CD4-positive, alpha-beta T cell treated with Interleukin-17A for 1 hour (primary cell): ENCODE measurements at regions not wholly inside any gene's neighbourhood (a gene's known extent, or its start where the extent isn't known, plus 50 kb on each side); places are given as distances from the start of the nearest gene placed in this dataset.
"Not testable (repeated sequence)": the region's sequence is repeated elsewhere in the genome, so short reads cannot be mapped to it uniquely, and the experiment has no call there.

Experiments used
- DNase-seq: peaks from one replicate; pipeline ENCODE4 v3.0.0-alpha.2; 2020

DNA sequence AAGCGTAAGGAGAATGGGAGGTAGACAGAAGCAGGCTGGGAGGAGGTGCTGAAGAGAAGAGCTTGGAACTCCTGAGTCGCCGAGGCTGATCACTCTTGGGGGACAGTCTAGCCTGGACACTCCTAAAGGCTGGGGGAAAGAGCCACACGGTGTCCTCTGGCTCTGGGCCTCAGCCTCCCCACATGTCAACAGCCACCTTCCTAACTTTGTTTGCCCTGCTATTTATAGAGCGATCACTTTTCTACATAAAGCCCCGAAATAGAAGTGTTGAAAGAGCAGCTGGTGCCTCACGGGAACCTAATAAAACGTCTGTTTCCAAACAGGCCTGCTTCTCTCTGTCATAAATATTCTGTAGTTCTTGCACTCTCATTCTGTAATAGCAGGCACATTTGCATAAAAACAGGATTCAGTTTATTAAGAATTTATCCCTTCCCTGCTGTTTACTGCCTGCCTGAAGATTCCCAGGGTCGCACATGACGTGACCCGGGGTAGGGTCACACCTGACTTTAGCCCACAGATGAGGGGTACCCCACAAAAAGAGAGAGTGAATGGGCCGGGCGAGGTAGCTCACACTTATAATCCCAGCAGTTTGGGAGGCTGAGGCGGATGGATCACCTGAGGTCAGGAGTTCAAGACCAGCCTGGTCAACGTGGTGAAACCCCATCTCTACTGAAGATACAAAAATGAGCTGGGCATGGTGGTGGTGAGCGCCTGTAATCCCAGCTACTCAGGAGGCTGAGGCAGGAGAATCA, 212.5 kb downstream of the TOMM20 start:
- DNase-seq = no peak

DNA sequence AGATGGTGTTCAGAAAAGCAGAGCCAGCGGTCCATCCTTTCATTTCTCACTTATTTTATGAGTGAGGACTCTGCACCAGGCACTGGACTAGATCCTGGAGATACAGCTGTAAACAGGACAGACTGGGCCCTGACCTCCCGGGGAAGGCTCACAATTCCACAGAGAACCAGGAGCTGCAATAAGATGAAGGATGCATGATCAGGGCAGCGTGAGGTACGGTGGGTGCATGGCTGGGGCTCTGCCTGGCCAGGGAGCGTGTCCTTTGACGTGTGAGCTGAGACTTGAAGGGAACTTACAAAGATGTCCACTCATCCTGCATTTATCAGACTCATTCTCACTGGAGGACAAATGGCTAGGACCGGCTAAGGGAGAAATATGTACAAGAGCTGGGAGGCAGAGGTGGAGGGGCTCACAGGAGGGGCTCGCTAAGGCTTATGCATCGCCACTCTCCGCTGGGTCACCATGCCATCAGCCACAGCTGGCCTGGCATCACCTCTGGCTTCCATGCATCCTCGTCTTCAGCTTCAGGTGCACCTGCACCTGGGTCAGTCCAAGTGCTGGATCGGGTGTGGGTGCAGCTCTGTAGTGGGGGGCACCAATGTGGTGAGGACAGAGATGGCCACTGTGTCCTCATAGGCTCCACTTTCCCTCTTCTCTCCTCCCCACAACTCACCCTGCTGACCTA, 213.9 kb downstream of the TOMM20 start:
- DNase-seq = no peak

DNA sequence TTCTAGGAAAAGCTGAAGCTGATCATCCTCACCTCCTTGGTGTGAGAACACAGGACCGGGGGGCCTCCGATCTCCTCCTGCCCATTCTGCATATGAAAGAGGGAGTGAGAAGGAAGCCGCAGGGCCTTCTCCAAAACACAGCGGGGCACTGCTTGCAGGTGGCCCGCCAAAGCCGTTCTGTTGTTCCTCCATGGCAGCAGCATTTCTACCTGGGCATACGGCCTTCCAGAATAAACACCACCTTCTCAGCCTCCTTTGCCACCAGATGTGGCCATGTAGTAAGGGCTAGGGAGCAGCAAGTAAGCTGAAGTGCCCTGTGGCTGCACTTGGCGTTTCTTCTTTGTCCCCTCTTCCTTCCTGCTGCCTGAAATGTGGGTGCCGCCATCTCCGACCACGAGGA, 214.9 kb downstream of the TOMM20 start:
- no peak for DNase-seq

DNA sequence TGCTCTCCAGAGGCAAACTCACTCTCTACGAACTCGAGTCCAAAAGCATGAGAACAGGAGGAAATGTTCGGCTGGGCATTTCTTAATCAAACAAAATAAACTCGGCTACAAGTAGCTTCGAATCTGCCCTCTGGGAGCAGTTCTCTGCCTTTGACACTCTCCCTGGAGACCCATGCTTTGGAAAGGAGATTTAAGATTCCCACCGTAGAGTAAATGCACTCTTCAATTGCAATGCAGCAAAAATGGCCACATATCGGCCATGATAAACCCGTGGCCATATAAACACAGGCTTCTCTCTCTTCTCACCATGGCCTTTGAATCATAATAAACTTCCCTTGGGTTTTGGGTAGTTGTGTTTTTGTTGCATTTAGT, 215.4 kb downstream of the TOMM20 start:
- no peak for DNase-seq

DNA sequence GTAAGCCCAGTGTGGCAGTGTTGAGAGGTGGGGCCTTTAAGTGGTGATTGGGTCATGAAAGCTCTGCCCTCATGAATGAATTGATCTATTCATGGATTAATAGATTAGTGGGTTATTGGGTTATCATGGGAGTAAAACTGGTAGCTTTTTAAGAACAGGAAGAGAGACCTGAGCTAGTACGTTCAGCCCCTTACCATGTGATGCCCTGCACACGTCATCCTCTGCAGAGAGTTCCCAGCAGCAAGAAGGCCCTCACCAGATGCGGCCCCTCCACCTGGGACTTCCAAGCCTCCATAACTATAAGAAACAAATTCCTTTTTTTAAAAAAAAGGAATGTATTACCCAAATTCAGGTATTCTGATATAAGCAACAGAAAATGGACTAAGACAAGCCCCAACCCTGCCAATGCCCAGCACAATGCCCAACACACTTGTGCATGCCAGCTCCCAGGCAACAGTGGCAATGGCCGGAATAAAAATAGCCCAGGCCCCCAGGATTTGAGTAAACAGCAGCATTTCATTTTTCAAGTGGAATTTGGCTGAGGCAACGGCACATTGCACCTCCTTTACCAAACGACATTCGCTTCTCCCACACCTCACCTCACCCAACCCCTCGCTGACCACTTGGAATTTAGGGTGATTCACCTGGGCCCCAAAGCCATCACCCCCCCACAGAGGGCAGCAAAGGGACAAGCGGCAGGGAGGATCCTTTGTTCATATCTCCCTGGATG, 215.9 kb downstream of the TOMM20 start:
- DNase-seq = peak; percentile 19

DNA sequence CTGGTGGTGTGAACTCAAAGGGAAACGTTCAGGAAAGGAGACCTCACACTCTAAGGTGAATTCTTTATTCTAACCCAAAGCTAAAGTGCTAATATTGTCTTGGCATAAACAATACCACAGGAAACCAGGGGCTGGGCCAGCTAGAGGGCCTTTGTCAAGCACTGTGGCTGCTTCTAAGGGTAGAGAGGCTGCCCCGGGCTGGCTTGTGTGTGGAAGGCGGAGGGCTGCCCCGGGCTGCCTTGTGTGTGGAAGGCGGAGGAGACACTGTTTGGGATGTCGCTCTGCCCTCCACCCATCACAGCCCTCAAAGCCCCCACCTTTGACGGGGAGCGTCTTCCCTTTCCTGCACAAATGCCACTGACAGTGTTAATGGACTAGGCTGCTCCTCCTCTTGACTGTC, 216.8 kb downstream of the TOMM20 start:
- DNase-seq = peak; percentile 67

DNA sequence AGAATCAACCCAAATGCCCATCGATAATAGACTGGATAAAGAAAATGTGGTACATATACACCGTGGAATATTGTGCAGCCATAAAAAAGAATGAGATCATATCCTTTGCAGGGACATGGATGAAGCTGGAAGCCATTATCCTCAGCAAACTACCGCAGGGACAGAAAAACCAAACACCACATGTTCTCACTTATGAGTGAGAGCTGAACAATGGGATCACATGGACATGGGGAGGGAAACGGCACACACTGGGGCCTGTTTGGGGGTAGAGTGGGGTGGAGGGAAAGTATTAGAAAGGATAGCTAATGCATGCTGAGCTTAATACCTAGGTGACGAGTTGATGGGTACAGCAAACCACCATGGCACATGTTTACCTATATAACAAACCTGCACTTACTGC, 217.5 kb downstream of the TOMM20 start:
- DNase-seq = not testable (repeated sequence)

DNA sequence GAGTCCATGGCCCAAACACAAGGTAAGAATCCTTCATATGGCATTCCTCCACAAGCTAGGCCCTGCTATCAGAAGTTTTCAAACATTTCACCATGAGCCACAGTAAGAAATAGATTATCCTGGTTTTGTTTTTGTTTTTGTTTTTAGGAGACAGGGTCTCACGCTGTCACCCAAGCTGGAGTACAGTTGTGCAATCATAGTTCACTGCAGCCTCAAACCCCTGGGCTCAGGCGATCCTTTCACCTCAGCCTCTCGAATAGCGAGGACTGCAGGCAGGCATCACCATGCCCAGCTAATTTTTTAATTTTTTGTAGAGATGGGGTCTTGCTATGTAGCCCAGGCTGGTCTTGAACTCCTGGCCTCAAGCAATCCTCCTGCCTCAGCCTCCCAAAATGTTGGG, 218.8 kb downstream of the TOMM20 start:
- no peak for DNase-seq

DNA sequence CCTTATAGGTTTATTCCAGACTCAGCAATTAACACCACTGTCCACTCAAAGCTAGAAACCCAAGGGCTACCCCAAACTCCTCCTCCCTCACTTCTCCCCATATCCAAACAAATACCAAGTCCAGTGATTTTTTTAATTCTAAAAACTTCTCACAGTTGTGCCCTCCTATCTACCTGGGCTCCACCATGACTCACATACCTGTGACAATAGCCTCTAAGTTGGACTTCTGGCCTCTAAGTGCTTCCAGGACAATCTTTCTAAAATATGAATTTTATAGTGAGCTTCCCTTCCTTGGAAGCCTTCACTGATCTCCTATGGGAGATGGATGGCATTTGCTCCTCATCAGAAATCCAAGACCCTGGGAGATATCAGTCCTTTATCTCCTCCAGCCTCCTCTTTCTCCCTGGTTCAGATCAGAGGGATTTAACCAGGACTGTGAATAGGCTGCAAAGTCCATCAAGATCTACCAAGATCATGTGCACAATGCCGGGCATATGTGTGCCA, 219.3 kb downstream of the TOMM20 start:
- no peak for DNase-seq

DNA sequence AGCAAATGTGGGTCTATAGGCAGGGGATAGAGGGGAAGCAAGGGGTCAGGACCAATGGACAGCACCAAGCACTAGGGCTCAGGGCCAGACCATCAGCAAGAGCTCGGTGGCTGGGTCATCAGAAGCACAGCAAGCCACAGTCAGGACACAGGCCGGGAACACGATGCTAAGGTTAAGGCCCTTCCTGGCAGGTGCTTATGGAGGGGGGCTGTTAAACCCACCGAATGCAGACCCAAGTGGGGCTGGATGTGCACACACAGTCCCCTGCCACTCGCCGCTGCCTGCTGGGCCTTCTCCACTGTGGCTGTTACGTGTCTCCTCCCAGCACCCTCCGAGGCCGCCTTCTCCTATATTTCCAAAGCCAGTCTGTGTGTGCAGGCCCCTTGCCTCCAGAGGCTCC, 220.1 kb downstream of the TOMM20 start:
- DNase-seq = no peak

DNA sequence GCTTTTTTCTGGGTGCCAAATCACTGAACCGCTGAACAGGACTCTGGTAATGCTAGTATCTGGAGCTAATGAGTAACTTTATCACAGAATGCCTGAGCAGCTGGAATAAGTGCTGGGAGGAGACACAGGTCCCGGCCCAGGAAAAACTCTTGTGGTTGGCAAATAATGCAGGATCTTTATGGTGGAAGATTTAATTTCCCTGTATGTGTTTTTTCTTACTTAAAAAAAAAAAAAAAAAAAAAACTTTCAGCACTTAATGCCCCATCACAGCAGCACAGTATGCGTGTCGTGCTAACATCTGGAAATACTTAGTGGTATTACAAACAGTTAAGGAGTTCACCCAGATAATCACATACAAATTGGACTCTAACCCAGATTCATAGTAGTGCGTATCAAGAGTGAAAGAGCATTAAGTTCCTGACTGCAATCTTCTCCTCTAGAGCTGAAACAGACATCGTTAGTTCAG, 220.7 kb downstream of the TOMM20 start:
- no peak for DNase-seq

DNA sequence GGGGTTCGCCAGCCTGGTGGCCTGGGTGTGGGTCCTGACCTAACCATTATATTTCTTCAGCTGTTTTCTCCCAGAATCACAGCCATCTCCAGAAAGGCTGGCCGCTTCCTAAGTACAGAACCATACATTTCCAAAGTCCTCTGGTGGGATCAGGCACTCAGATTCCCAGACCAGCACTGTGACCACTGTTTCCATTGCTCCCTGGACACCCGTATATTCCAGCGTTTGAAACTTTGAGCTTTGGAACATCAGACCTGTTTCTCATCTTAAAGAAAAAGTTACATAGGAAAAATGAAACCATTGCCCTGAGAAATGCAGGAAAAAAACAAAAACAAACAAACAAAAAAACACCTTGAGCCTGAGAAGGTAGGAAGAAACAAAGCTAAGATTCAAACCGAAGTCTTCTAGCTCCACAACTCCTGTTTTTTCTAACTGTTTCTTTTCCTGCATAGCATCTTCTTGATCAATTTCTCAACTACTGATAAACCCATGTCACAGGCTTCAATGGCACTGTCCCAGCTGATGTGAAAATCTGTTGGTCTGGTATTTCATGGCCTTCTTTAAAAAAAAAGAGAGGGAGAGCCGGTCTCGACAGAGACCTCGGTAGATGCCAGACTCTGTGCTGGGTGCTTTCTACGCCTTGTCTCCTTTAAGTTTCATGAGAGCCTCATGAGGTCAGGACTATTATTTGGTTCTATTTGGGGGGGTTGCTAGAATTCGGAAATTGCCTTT, 221.3 kb downstream of the TOMM20 start:
- no peak for DNase-seq

DNA sequence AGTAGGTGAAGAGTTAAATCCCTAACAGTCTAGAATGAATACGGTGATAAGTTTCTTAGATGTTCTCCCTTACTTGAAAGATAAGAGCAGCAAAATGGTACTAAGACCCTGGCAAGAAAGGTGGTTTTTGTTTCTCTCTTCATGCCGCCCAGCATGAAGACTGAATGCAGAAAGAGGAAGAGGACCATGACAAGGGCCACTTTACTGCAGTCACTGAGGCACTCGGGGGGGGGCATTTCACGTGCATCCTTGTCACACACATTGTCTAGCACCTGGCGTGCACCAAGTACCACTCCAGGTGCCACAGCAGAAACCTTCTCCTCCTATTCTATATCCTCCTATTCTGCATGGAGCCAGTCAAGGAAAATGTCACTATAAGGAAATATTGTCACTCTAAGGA, 222.0 kb downstream of the TOMM20 start:
- no peak for DNase-seq

DNA sequence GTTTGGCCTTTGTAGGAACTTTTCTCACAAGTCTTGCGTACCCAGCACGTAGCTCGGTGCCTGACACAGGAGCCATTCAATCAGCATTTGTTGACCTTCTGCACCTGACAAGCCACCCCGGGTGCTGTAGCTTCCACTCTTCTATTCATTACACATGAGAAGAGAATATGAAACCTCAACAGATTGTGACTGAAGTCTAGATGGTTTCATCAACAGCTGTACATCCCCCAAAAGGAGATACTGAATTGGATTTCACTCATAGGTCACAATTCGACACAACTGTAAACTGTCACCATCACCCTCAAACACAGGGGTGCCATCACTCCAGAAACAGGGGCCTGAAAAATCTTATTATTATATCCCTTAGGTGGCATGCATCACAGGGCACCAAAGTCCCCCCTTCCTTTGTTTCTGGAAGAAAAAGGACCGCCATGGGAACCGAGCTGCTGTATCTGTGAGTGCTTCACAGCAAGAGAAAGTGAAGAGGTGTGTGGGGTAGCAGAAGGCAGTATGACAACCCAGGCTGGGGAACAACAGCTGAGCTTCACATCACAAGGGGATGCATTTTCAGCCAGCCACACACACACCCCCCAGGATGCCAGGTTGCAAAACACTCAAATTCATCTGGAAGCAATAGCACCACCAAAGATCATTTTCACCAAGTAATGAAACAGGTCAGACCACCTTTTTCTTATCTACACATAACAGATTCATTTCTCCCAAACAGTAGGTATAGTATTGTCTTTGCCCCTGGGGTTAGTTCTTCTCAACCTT, 225.7 kb downstream of the TOMM20 start:
- no peak for DNase-seq

DNA sequence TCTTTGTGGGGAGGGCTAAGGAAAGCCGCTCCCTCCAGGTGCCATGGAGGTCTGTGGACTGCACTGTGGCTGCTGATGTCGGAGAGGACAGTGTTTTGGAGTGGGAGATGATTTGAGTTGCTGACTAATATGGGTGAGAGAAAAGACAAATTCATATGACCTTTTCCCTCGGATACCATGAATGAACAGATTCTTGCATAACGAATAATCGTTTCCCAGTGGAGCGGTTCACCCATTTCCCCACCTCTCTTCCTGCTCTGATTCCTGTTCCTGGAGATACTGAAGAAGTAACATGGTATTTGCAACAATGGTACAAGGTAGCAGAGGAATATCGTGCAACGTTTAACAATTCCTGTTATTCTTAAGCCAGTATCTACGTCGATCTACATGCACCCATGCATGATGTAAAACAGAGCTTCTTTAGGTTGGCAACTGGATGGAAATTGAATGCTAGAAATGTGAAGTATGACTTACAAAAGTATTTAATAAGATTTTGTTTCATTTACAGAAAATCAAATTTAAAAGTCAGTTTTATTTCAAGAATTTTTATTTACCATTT, 227.1 kb downstream of the TOMM20 start:
- no peak for DNase-seq

DNA sequence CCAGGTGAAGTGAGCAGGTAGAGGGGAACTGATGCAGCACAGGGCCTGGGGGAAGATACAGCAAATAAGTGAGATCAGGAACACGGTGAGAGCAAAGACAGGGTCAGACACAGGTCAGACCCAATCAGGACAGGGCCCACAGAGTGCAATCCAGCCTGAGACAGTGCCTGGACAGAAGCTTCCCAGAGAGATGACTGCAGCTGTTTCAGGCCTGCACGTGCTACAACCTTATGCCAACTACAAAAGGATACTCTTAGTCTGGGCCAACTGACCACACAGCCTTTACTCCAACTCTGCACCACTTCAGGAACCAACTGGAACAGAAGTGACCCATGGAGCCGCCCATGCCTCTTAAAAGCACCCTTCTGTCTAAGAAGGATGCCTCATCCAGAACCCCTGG, 228.0 kb downstream of the TOMM20 start:
- no peak for DNase-seq

DNA sequence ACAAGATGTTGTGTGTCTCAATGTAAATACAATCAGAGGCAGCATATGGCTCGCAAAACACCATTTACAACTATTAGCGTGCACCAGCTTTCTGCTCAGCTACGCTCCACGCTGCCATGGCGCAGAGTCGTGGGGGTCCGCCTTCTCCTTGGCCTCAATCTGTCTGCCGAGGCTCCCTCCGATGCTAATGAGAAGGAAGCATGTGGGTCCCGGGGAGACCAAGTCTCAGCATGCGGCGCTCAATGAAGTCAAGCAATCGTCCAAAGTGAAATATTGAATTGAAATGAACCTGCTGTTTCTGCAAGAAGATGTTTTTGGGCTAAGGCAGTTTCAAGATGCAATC, 228.9 kb downstream of the TOMM20 start:
- no peak for DNase-seq

DNA sequence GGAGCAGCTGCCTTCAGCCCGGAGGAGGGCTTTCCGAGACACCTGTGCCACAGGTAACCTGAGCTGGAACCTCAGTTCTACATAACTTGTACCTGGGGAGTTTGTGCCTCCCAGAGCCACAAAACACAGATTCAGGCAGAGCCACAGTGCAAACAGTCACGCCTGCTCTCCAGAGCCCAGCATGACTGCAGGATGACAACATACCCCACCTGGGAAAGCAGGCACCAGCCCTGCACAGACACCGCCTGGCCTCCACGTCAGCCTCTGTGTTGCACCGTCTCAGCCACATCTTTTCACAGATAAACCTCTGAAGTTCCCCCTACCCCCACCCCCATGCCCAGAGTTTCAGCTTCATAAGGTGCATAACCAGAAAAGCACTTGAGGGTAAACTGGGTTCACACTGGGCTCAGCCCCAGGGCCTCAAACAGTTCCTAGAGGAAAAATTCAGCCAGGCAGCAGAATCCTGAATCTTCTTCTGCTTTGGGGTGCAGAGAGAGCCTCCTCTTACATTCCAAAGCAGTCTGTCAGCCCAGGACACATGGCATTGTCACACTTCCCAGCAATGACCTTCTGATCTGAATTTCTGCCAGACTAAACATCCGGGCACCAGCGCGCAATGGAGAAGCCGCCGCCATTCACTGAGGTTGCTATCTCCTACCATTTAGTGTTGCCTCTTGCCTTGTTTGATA, 229.5 kb downstream of the TOMM20 start:
- DNase-seq = no peak

DNA sequence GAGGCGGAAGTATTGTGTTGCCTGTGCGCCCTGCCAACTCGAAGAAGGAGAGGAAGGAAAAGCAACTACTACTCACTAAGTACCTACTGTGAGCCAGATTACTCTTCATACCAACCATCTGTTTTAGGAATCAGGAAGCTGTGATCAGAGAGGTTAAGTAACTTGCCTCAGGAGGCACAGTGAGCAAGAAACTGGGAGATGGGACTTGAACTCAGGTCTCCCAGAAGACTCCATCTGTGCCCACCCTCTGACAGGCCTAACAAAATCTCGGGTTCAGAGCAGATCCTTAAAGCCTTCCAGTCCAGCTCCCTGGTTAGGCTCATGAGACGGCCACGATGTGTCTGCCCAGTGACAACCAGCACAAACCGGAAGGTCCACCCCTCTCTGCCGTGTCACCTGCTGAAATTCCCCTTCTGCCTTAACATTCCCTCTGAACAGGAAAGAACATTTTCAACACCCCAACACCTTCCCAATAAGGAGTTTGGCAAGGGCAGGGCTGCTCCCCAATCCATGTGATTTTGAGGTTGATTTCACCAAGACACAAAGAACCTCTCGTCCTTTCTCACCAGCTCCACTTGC, 230.1 kb downstream of the TOMM20 start:
- DNase-seq = no peak

DNA sequence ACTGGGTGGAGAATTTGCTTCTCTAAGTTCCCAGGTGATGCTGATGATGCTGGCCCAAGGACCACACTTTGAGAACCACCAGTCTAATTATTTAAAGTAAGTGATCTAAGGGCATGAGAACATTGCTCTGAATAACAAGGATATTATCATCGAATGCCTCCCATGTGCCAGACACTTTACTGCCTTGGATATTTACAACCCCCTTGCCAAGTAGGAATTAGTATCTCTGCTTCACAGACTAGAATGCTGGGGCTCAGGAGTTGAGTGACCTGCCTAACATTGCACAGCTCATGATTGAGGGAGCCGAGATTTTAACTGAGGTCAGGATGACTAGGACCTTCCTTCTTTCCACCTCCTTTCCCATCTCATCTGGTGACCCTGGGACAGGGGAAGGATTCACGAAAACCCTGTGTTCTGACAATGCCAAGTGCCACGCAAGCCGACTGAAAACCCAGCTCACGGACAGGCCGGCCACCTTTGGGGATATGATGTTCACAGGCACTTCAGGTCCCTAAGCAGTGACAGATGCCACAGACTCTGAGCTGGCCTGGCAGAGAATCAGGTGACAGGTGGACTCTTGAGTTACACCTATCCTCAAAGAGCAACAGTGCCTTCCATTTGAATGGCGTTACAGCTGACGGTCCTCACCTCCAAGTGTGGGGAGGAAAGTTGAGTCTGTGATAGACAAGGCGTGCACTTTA, 230.7 kb downstream of the TOMM20 start:
- no peak for DNase-seq

DNA sequence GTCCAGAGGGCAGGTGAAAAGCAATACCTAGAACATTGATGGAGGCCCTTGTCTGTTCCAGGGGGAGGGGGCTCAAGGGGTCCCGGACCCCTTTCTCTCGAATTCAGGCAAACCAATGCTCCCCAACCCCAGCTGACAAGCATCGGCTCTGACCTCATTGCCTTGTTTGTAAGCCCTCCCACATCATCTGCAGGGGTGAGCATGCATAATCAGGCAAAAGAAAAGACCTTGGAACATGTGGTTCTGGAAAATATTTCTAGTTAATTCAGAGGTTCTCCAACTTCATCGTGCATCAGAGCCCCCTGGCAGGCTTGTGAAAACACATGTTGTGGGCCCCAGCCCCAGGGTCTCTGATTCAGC, 231.3 kb downstream of the TOMM20 start:
- no peak for DNase-seq
